ENCODE measurements at regions not wholly inside any gene's neighbourhood (a gene's known extent, or its start where the extent isn't known, plus 50 kb on each side); places are given as distances from the start of the nearest gene placed in this dataset.
A peak's percentile ranks its signal among the peaks of the same experiment; 100 is the strongest.
"Not testable (repeated sequence)": the region's sequence is repeated elsewhere in the genome, so short reads cannot be mapped to it uniquely, and the experiment has no call there.

DNA sequence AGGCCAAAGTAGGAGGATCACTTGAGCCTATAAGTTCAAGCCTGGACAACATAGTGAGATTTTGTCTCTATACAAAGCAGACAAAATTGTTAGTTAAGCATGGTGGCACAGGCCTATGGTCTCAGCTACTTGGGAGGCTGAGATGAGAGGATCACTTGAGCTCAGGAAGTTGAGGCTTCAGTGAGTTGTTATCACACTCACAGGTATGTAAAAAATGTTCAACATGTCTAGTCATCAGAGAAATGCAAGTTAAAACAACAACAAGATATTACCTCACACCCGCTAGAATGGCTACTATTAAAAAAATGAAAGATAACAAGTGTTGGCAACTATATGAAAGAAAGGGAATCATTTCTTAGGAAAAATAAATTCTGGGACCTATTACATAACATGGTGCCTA is 341.5 kb upstream of the ST8SIA4 start:
- BruUV-seq (replicated peaks): no TSS peak
- ATAC-seq: no peak
- Histone ChIP-seq H3K9ac (ENCODE audit: low read length) (no peak overlapping the region), H3K4me2 (ENCODE audit: low read length) (no peak overlapping the region), H3K27me3 (ENCODE audit: low read length) (no peaks in the 10 kb centered on the region), H3K36me3 (ENCODE audit: low read depth, low read length) (no peaks in the 10 kb centered on the region), H2AFZ (ENCODE audit: low read length) (no peak overlapping the region), H3K4me1 (ENCODE audit: insufficient read depth, low read length) (no peaks in the 10 kb centered on the region), H3K27ac (ENCODE audit: low read length) (no peak overlapping the region), H3K4me3 (ENCODE audit: low read length) (no peak overlapping the region), H3F3A (ENCODE audit: low read length, unreplicated experiment) (no peaks in the 10 kb centered on the region), H3K9me3 (ENCODE audit: low read length) (no peaks in the 10 kb centered on the region), H4K20me1 (ENCODE audit: low read length) (no peaks in the 10 kb centered on the region), H3K79me2 (ENCODE audit: low read length) (no peaks in the 10 kb centered on the region), H3K9me2 (replicated peaks; ENCODE audit: low read length) (no peaks in the 10 kb centered on the region)
- CTCF ChIA-PET: no interaction called here
- no peak for DNase-seq
- POLR2A ChIA-PET (ENCODE audit: unreplicated experiment): no interaction called here
- intact Hi-C loops (cut with micrococcal nuclease): no loop called here
- TF ChIP-seq, protein P1, sequence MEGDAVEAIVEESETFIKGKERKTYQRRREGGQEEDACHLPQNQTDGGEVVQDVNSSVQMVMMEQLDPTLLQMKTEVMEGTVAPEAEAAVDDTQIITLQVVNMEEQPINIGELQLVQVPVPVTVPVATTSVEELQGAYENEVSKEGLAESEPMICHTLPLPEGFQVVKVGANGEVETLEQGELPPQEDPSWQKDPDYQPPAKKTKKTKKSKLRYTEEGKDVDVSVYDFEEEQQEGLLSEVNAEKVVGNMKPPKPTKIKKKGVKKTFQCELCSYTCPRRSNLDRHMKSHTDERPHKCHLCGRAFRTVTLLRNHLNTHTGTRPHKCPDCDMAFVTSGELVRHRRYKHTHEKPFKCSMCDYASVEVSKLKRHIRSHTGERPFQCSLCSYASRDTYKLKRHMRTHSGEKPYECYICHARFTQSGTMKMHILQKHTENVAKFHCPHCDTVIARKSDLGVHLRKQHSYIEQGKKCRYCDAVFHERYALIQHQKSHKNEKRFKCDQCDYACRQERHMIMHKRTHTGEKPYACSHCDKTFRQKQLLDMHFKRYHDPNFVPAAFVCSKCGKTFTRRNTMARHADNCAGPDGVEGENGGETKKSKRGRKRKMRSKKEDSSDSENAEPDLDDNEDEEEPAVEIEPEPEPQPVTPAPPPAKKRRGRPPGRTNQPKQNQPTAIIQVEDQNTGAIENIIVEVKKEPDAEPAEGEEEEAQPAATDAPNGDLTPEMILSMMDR (conservative IDR thresholded peaks at IDR 0.05; ENCODE audit: low read depth, low read length): no peak
- TF ChIP-seq EZH2phosphoT487 (IDR thresholded peaks at IDR 0.05; ENCODE audit: borderline replicate concordance, low read length) (no peak), EZH2 (IDR thresholded peaks at IDR 0.05; ENCODE audit: low read length, unreplicated experiment) (no peak)

DNA sequence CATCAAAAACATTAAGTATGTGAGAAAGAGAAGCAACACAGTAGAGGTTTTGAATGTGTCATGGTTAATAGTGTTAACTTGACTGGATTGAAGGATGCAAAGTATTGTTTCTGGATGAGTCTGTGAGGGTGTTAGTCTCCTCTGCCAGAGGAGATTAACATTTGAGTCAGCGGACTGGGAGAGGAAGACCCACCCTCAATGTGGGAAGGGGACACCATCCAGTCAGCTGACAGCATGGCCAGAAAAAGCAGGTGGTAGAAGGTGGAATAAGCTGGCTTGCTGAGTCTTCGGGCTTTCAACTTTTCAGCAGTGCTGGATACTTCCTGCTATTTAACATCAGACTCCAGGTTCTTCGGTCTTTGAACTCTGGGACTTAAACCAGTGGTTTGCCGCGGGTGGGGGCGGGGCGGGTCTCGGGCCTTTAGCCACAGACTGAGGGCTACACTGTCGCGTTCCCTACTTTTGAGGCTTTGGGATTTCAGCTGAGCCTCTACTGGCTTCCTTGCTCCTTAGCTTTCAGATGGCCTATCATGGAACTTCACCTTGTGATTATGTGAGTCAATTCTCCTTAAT is 309.9 kb upstream of the ST8SIA4 start:
- TF ChIP-seq EZH2phosphoT487 (IDR thresholded peaks at IDR 0.05; ENCODE audit: borderline replicate concordance, low read length): no peak
- TF ChIP-seq, protein P1 (conservative IDR thresholded peaks at IDR 0.05; ENCODE audit: low read depth, low read length): no peak
- no peak for TF ChIP-seq EZH2 (IDR thresholded peaks at IDR 0.05; ENCODE audit: low read length, unreplicated experiment)
- Histone ChIP-seq H3K79me2 (ENCODE audit: low read length) (no peaks in the 10 kb centered on the region), H3K4me1 (ENCODE audit: insufficient read depth, low read length) (no peaks in the 10 kb centered on the region), H3K9me3 (ENCODE audit: low read length) (no peaks in the 10 kb centered on the region), H3K4me2 (ENCODE audit: low read length) (no peak overlapping the region), H3K9me2 (replicated peaks; ENCODE audit: low read length) (no peaks in the 10 kb centered on the region), H3F3A (ENCODE audit: low read length, unreplicated experiment) (no peaks in the 10 kb centered on the region), H3K36me3 (ENCODE audit: low read depth, low read length) (no peaks in the 10 kb centered on the region), H3K27ac (ENCODE audit: low read length) (no peak overlapping the region), H4K20me1 (ENCODE audit: low read length) (no peaks in the 10 kb centered on the region), H3K27me3 (ENCODE audit: low read length) (no peaks in the 10 kb centered on the region), H3K9ac (ENCODE audit: low read length) (no peak overlapping the region), H3K4me3 (ENCODE audit: low read length) (no peak overlapping the region), H2AFZ (ENCODE audit: low read length) (no peak overlapping the region)
- intact Hi-C loops (cut with micrococcal nuclease): no loop called here
- ChIA-PET CTCF (no interaction called here), POLR2A (ENCODE audit: unreplicated experiment) (no interaction called here)
- no peak for DNase-seq
- ATAC-seq: no peak
- no TSS peak for BruUV-seq (replicated peaks)

DNA sequence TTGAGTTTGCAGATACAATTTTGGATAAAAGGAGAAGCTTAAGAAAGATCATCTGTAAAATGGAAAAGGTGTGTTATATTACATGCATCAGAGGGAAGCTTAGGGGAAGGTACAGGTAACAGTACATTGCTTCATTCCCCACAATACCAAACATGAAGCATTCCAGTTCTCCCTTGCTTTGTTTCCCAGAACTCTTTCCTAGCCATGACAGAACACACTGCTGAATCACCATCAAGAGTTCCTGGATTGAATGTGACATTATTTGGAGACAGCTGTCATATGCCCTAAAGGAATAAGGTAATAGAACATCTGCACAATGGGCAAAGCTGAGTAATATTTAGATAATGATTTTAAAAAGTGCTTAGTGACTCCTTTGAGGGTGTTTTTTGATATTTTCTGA is 303.5 kb upstream of the ST8SIA4 start:
- Histone ChIP-seq H3K9me2 (replicated peaks; ENCODE audit: low read length) (no peaks in the 10 kb centered on the region), H3F3A (ENCODE audit: low read length, unreplicated experiment) (no peaks in the 10 kb centered on the region), H3K27me3 (ENCODE audit: low read length) (no peaks in the 10 kb centered on the region), H3K4me1 (ENCODE audit: insufficient read depth, low read length) (peaks cover 5% of the 10 kb centered on the region; the same call in 1 of the 2 replicates), H3K9me3 (ENCODE audit: low read length) (no peaks in the 10 kb centered on the region), H3K36me3 (ENCODE audit: low read depth, low read length) (no peaks in the 10 kb centered on the region), H3K27ac (ENCODE audit: low read length) (no peak overlapping the region), H3K79me2 (ENCODE audit: low read length) (no peaks in the 10 kb centered on the region), H4K20me1 (ENCODE audit: low read length) (no peaks in the 10 kb centered on the region), H3K4me2 (ENCODE audit: low read length) (no peak overlapping the region), H2AFZ (ENCODE audit: low read length) (no peak overlapping the region), H3K4me3 (ENCODE audit: low read length) (no peak overlapping the region), H3K9ac (ENCODE audit: low read length) (no peak overlapping the region)
- ChIA-PET POLR2A (ENCODE audit: unreplicated experiment) (no interaction called here), CTCF (no interaction called here)
- BruUV-seq (replicated peaks): no TSS peak
- ATAC-seq (peak; percentile 60), DNase-seq (peak; percentile 32)
- TF ChIP-seq, protein P1 (conservative IDR thresholded peaks at IDR 0.05; ENCODE audit: low read depth, low read length): no peak
- TF ChIP-seq EZH2 (IDR thresholded peaks at IDR 0.05; ENCODE audit: low read length, unreplicated experiment) (no peak), EZH2phosphoT487 (IDR thresholded peaks at IDR 0.05; ENCODE audit: borderline replicate concordance, low read length) (no peak)
- intact Hi-C loops (cut with micrococcal nuclease): no loop called here

DNA sequence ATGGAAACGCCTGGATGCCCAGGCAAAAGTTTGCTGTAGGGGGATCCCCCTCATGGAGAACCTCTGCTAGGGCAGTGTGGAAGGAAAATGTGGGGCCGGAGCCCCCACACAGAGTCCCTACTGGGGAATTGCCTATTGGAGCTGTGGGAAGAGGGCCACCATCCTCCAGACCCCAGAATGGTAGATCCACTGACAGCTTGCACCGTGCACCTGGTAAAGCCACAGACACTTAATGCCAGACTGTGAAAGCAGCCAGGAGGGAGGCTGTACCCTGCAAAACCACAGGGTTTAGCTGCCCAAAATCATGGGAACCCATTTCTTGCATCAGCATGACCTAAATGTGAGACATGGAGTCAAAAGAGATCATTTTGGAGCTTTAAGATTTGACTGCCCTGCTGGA is 302.0 kb upstream of the ST8SIA4 start:
- H3F3A ChIP-seq (ENCODE audit: low read length, unreplicated experiment); H3K27me3 ChIP-seq (ENCODE audit: low read length); H2AFZ ChIP-seq (ENCODE audit: low read length); H3K36me3 ChIP-seq (ENCODE audit: low read depth, low read length); POLR2A ChIA-PET (ENCODE audit: unreplicated experiment); H3K4me2 ChIP-seq (ENCODE audit: low read length); H4K20me1 ChIP-seq (ENCODE audit: low read length); H3K4me3 ChIP-seq (ENCODE audit: low read length); DNase-seq; intact Hi-C loops (cut with micrococcal nuclease); H3K27ac ChIP-seq (ENCODE audit: low read length); H3K4me1 ChIP-seq (ENCODE audit: insufficient read depth, low read length); BruUV-seq (replicated peaks); CTCF ChIA-PET; H3K9me3 ChIP-seq (ENCODE audit: low read length); H3K9me2 ChIP-seq (replicated peaks; ENCODE audit: low read length); H3K9ac ChIP-seq (ENCODE audit: low read length); H3K79me2 ChIP-seq (ENCODE audit: low read length); ATAC-seq: not testable (repeated sequence)

Measured in PC-3 (cell line).